Smooth muscle cell (in vitro differentiated cells): ENCODE measurements at regions not wholly inside any gene's neighbourhood (a gene's known extent, or its start where the extent isn't known, plus 50 kb on each side); places are given as distances from the start of the nearest gene placed in this dataset.

Experiments used
- DNase-seq: peaks from one replicate; lab custom pipeline; 2025; ENCODE audit not compliant: unreplicated experiment; lab: John Stamatoyannopoulos, UW
- H2AFZ ChIP-seq: fragments of 200-600 bp; sonication (generic); 2 replicates; pipeline ENCODE4 v1.6.0; 2016; ENCODE audit warnings: antibody characterized with exemption, low read depth, mild to moderate bottlenecking
- H3F3A ChIP-seq: fragments of 200-600 bp; sonication (generic); 2 replicates; pipeline ENCODE4 v1.6.0; 2017; ENCODE audit warnings: antibody characterized with exemption, low read depth
- H3K27ac ChIP-seq: fragments of 200-600 bp; sonication (generic); 2 replicates; pipeline ENCODE4 v1.5.1; 2016; ENCODE audit warnings: low read depth, mild to moderate bottlenecking
- H3K27me3 ChIP-seq: fragments of 200-600 bp; sonication (generic); 2 replicates; pipeline ENCODE4 v1.6.1; 2016; ENCODE audit warnings: low read depth, mild to moderate bottlenecking
- H3K36me3 ChIP-seq: fragments of 200-600 bp; sonication (generic); 2 replicates; pipeline ENCODE4 v1.5.1; 2016; ENCODE audit warnings: low read depth
- H3K4me1 ChIP-seq: fragments of 200-600 bp; sonication (generic); 2 replicates; pipeline ENCODE4 v1.5.1; 2016; ENCODE audit warnings: low read depth
- H3K4me2 ChIP-seq: fragments of 200-600 bp; sonication (generic); 2 replicates; pipeline ENCODE4 v1.6.0; 2016; ENCODE audit warnings: mild to moderate bottlenecking
- H3K4me3 ChIP-seq: fragments of 200-600 bp; sonication (generic); 2 replicates; pipeline ENCODE4 v1.5.1; 2016; ENCODE audit warnings: mild to moderate bottlenecking
- H3K79me2 ChIP-seq: fragments of 200-600 bp; sonication (generic); 2 replicates; pipeline ENCODE4 v1.6.0; 2016; ENCODE audit warnings: low read depth, mild to moderate bottlenecking
- H3K9ac ChIP-seq: fragments of 200-600 bp; sonication (generic); 2 replicates; pipeline ENCODE4 v1.6.0; 2016; ENCODE audit warnings: low read depth
- H3K9me3 ChIP-seq: fragments of 200-600 bp; sonication (generic); replicated peaks from 2 replicates; pipeline ENCODE4 v1.5.1; 2016; ENCODE audit warnings: low read depth
- H4K20me1 ChIP-seq: fragments of 200-600 bp; sonication (generic); 2 replicates; pipeline ENCODE4 v1.6.0; 2016; ENCODE audit warnings: low read depth
- CTCF ChIP-seq: fragments of 200-600 bp; sonication (generic); IDR thresholded peaks from 2 replicates; pipeline ENCODE4 v1.5.1; 2017; ENCODE audit warnings: borderline replicate concordance, mild to moderate bottlenecking, antibody characterized with exemption; ENCODE audit not compliant: insufficient read depth, poor library complexity, severe bottlenecking
- WGBS: methylation state at CpG from one replicate; pipeline ENCODE4 v1.1.7; 2016; ENCODE audit warnings: low lambda C conversion rate; 5-methylcytosine and 5-hydroxymethylcytosine counted together

- Histone ChIP-seq H3K9ac (no peak overlapping the region), H3K4me1 (no peaks in the 10 kb centered on the region), H3K27me3 (peaks cover 30% of the 10 kb centered on the region), H4K20me1 (no peaks in the 10 kb centered on the region), H3K4me3 (no peak overlapping the region), H3K27ac (no peak overlapping the region), H3F3A (no peaks in the 10 kb centered on the region), H3K4me2 (no peak overlapping the region), H3K36me3 (no peaks in the 10 kb centered on the region), H2AFZ (no peak overlapping the region), H3K79me2 (no peaks in the 10 kb centered on the region), H3K9me3 (no peaks in the 10 kb centered on the region)
- WGBS = 95% methylated on average over 3 of the region's 3 CpGs
- no peak for DNase-seq
- no peak for TF ChIP-seq CTCF
Observed at GRCh38 chr16:73883841-73884240, 412.8 kb upstream of the PSMD7 start.

GRCh38 chr16:73883126-73883525 is 413.5 kb upstream of the PSMD7 start:
- Histone ChIP-seq H3K4me1 (no peaks in the 10 kb centered on the region), H3K4me2 (no peak overlapping the region), H4K20me1 (no peaks in the 10 kb centered on the region), H3K9me3 (no peaks in the 10 kb centered on the region), H3K27ac (no peak overlapping the region), H3F3A (no peaks in the 10 kb centered on the region), H2AFZ (no peak overlapping the region), H3K9ac (no peak overlapping the region), H3K36me3 (no peaks in the 10 kb centered on the region), H3K4me3 (no peak overlapping the region), H3K27me3 (peaks cover 25% of the 10 kb centered on the region), H3K79me2 (no peaks in the 10 kb centered on the region)
- WGBS = 90% methylated on average over 2 of the region's 2 CpGs
- DNase-seq = no peak
- no peak for TF ChIP-seq CTCF

GRCh38 chr16:73882651-73883050 is 414.0 kb upstream of the PSMD7 start:
- Histone ChIP-seq H3K27ac (no peak overlapping the region), H3K79me2 (no peaks in the 10 kb centered on the region), H3K9me3 (no peaks in the 10 kb centered on the region), H2AFZ (no peak overlapping the region), H3K4me3 (no peak overlapping the region), H3K9ac (no peak overlapping the region), H3F3A (no peaks in the 10 kb centered on the region), H3K4me2 (no peak overlapping the region), H4K20me1 (no peaks in the 10 kb centered on the region), H3K36me3 (no peaks in the 10 kb centered on the region), H3K27me3 (peaks cover 20% of the 10 kb centered on the region), H3K4me1 (no peaks in the 10 kb centered on the region)
- 68% methylated on average over 2 of the region's 2 CpGs for whole genome bisulfite sequencing
- DNase-seq = no peak
- TF ChIP-seq CTCF = no peak

- no peak overlapping the region for H3K4me3 ChIP-seq
- no peak overlapping the region for H2AFZ ChIP-seq
- no peak overlapping the region for H3K27ac ChIP-seq
- no peak overlapping the region for H3K4me2 ChIP-seq
- H3K79me2 ChIP-seq = no peaks in the 10 kb centered on the region
- DNase-seq = no peak
- no peaks in the 10 kb centered on the region for H4K20me1 ChIP-seq
- 55% methylated on average over 7 of the region's 7 CpGs for WGBS
- no peaks in the 10 kb centered on the region for H3K9me3 ChIP-seq
- TF ChIP-seq CTCF = no peak
- no peak overlapping the region for H3K9ac ChIP-seq
- no peaks in the 10 kb centered on the region for H3K4me1 ChIP-seq
- no peaks in the 10 kb centered on the region for H3F3A ChIP-seq
- H3K36me3 ChIP-seq = no peaks in the 10 kb centered on the region
- H3K27me3 ChIP-seq = peaks cover 15% of the 10 kb centered on the region
Observed at GRCh38 chr16:73882033-73882432, 414.6 kb upstream of the PSMD7 start.
